ENCODE measurements at regions not wholly inside any gene's neighbourhood (a gene's known extent, or its start where the extent isn't known, plus 50 kb on each side); places are given as distances from the start of the nearest gene placed in this dataset.

DNA sequence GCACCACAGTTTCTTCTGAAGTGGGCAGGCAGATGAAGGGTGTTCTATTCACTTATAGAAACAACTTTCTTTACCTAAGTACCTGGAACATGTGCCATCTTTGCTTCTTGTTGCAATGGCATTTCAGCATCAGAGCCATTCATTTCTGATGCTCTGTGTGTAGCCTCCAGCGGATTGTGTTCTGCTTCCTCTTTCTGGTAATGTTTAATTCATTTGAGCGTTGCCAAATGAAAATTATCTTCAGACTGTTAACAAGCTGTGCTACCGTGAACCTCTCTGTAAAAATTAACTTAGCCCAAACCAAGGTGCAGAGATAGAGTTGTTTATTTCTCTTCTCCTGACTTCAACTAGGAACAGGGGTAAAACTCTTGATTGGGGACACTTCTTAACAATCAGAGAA, 302.0 kb downstream of the EDEM1 start:
- H3K4me2 ChIP-seq (ENCODE audit: low read depth, low read length, poor library complexity, severe bottlenecking), result no peak overlapping the region
- no peaks in the 10 kb centered on the region for H3F3A ChIP-seq (ENCODE audit: low read depth)
- TF ChIP-seq, protein P1, sequence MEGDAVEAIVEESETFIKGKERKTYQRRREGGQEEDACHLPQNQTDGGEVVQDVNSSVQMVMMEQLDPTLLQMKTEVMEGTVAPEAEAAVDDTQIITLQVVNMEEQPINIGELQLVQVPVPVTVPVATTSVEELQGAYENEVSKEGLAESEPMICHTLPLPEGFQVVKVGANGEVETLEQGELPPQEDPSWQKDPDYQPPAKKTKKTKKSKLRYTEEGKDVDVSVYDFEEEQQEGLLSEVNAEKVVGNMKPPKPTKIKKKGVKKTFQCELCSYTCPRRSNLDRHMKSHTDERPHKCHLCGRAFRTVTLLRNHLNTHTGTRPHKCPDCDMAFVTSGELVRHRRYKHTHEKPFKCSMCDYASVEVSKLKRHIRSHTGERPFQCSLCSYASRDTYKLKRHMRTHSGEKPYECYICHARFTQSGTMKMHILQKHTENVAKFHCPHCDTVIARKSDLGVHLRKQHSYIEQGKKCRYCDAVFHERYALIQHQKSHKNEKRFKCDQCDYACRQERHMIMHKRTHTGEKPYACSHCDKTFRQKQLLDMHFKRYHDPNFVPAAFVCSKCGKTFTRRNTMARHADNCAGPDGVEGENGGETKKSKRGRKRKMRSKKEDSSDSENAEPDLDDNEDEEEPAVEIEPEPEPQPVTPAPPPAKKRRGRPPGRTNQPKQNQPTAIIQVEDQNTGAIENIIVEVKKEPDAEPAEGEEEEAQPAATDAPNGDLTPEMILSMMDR (conservative IDR thresholded peaks at IDR 0.05; ENCODE audit: low read length), result no peak
- no peak for TF ChIP-seq EZH2phosphoT487 (IDR thresholded peaks at IDR 0.05; ENCODE audit: borderline replicate concordance)
- H3K9me2 ChIP-seq (replicated peaks; ENCODE audit: low read depth, low read length), result no peaks in the 10 kb centered on the region
- H3K27me3 ChIP-seq (ENCODE audit: insufficient read depth, low read length, poor library complexity, severe bottlenecking), result no peaks in the 10 kb centered on the region
- H3K79me2 ChIP-seq (ENCODE audit: insufficient read depth, low read length), result no peaks in the 10 kb centered on the region
- H4K20me1 ChIP-seq (ENCODE audit: insufficient read depth, low read length, poor library complexity, severe bottlenecking), result no peaks in the 10 kb centered on the region
- H2AFZ ChIP-seq (ENCODE audit: low read length), result no peak overlapping the region
- no peaks in the 10 kb centered on the region for H3K36me3 ChIP-seq (ENCODE audit: insufficient read depth, low read length)
- no peak overlapping the region for H3K4me3 ChIP-seq (ENCODE audit: low read length, poor library complexity, severe bottlenecking)
- no peaks in the 10 kb centered on the region for H3K9me3 ChIP-seq (ENCODE audit: insufficient read depth, low read depth, low read length)
- no peaks in the 10 kb centered on the region for H3K4me1 ChIP-seq (ENCODE audit: insufficient read depth, low read length, poor library complexity, severe bottlenecking)
- H3K9ac ChIP-seq (ENCODE audit: low read depth, low read length, poor library complexity, severe bottlenecking), result no peak overlapping the region

DNA sequence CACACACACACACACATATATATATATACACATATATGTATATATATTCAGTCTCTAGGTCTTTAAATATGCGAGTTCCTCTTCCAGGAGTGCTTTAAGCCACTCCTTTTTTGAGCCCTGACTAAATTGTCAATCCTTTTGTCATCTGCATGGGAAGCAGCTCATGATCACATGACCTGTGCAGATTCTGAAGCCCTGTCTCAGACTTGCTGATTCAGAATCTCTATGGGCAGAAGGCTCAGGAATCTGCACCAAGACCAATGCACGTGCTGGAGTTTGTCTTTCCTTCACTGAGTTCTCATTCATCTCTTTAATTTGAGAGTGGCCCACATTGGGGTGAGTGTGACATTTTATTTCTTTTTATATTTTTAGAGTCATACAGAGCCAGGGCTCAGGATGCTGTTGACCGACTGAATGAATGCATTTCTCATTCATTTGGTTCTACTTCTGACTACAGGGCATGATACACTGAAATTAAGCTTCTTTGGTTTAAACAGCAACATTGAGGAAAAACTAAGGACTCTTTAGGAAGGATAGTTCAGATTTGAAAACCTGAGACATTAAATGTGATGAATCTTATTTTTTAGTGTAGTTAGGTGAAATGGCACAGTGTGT, 307.5 kb downstream of the EDEM1 start:
- no peak for TF ChIP-seq EZH2phosphoT487 (IDR thresholded peaks at IDR 0.05; ENCODE audit: borderline replicate concordance)
- TF ChIP-seq, protein P1 (conservative IDR thresholded peaks at IDR 0.05; ENCODE audit: low read length), result no peak
- H3K4me1 ChIP-seq (ENCODE audit: insufficient read depth, low read length, poor library complexity, severe bottlenecking), result no peaks in the 10 kb centered on the region
- H3K79me2 ChIP-seq (ENCODE audit: insufficient read depth, low read length), result no peaks in the 10 kb centered on the region
- H3K9me2 ChIP-seq (replicated peaks; ENCODE audit: low read depth, low read length), result no peaks in the 10 kb centered on the region
- no peak overlapping the region for H3K9ac ChIP-seq (ENCODE audit: low read depth, low read length, poor library complexity, severe bottlenecking)
- H3K4me2 ChIP-seq (ENCODE audit: low read depth, low read length, poor library complexity, severe bottlenecking), result no peak overlapping the region
- H3F3A ChIP-seq (ENCODE audit: low read depth), result no peaks in the 10 kb centered on the region
- H3K36me3 ChIP-seq (ENCODE audit: insufficient read depth, low read length), result no peaks in the 10 kb centered on the region
- no peaks in the 10 kb centered on the region for H3K9me3 ChIP-seq (ENCODE audit: insufficient read depth, low read depth, low read length)
- no peak overlapping the region for H3K4me3 ChIP-seq (ENCODE audit: low read length, poor library complexity, severe bottlenecking)
- H3K27me3 ChIP-seq (ENCODE audit: insufficient read depth, low read length, poor library complexity, severe bottlenecking), result no peaks in the 10 kb centered on the region
- no peak overlapping the region for H2AFZ ChIP-seq (ENCODE audit: low read length)
- no peaks in the 10 kb centered on the region for H4K20me1 ChIP-seq (ENCODE audit: insufficient read depth, low read length, poor library complexity, severe bottlenecking)

DNA sequence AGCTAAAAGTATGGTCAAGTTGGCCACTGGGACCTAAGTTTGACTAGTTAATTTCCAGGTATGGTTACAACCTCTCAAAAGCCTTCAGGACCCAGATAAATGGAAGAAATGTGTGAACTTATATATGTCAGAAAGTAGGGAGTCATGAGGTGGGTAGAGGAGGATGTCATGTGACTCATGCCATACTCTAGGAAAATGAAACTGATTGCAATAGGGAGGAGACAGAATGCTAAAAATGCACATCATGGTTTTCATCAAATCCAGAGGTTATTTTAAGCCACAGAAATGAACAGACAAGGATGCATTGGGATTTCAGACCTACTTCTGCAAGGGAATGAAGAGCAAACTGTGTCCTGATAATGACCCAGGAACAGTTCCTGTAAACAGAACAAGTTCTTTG, 310.0 kb downstream of the EDEM1 start:
- H3K79me2 ChIP-seq (ENCODE audit: insufficient read depth, low read length), result no peaks in the 10 kb centered on the region
- TF ChIP-seq EZH2phosphoT487 (IDR thresholded peaks at IDR 0.05; ENCODE audit: borderline replicate concordance), result no peak
- TF ChIP-seq, protein P1 (conservative IDR thresholded peaks at IDR 0.05; ENCODE audit: low read length), result no peak
- H3K36me3 ChIP-seq (ENCODE audit: insufficient read depth, low read length), result no peaks in the 10 kb centered on the region
- no peak overlapping the region for H2AFZ ChIP-seq (ENCODE audit: low read length)
- H3K4me3 ChIP-seq (ENCODE audit: low read length, poor library complexity, severe bottlenecking), result no peak overlapping the region
- H3K4me1 ChIP-seq (ENCODE audit: insufficient read depth, low read length, poor library complexity, severe bottlenecking), result no peaks in the 10 kb centered on the region
- H3K27me3 ChIP-seq (ENCODE audit: insufficient read depth, low read length, poor library complexity, severe bottlenecking), result no peaks in the 10 kb centered on the region
- H3F3A ChIP-seq (ENCODE audit: low read depth), result no peaks in the 10 kb centered on the region
- H3K9me2 ChIP-seq (replicated peaks; ENCODE audit: low read depth, low read length), result no peaks in the 10 kb centered on the region
- no peak overlapping the region for H3K9ac ChIP-seq (ENCODE audit: low read depth, low read length, poor library complexity, severe bottlenecking)
- no peaks in the 10 kb centered on the region for H4K20me1 ChIP-seq (ENCODE audit: insufficient read depth, low read length, poor library complexity, severe bottlenecking)
- no peaks in the 10 kb centered on the region for H3K9me3 ChIP-seq (ENCODE audit: insufficient read depth, low read depth, low read length)
- no peak overlapping the region for H3K4me2 ChIP-seq (ENCODE audit: low read depth, low read length, poor library complexity, severe bottlenecking)

Measured in Loucy (cell line).